Pancreas (tissue), 10 donors: ENCODE measurements at regions not wholly inside any gene's neighbourhood (a gene's known extent, or its start where the extent isn't known, plus 50 kb on each side); places are given as distances from the start of the nearest gene placed in this dataset.
A peak's percentile ranks its signal among the peaks of the same experiment; 100 is the strongest.
"Not testable (repeated sequence)": the region's sequence is repeated elsewhere in the genome, so short reads cannot be mapped to it uniquely, and the experiment has no call there.

Experiments used
- ATAC-seq, 4 donors: fragments of 200-7000 bp; cut with Tn5 transposase; one replicate each; pipeline versions ENCODE4 v1.8.0 to v1.9.1; 2020; ENCODE audit warnings: mild to moderate bottlenecking in 4 of 4, moderate library complexity in 4 of 4
- DNase-seq, 6 donors: peaks; one replicate each; pipeline ENCODE4 v3.0.0-alpha.2; 2020
- FAIRE-seq: peaks from 2 replicates; lab custom pipeline; 2012; peaks lifted over from hg19 to GRCh38; lab: Jason Lieb, UNC
- H3K27ac ChIP-seq, 4 donors: fragments of 200-600 bp; sonication (generic); 1 replicate in 3 of 4; 2 replicates in 1 of 4; pipeline versions ENCODE4 v1.5.0 to v1.8.0; 2020
- H3K27me3 ChIP-seq, 4 donors: fragments of 200-600 bp; one replicate each; pipeline ENCODE4 v1.8.0; 2021
- H3K36me3 ChIP-seq, 3 donors: fragments of 200-600 bp; sonication (generic) in 1 of 3; one replicate each; pipeline versions ENCODE4 v1.5.0 to v1.8.0; 2020 to 2021
- H3K4me1 ChIP-seq, 3 donors: fragments of 200-600 bp; one replicate each; pipeline ENCODE4 v1.8.0; 2021
- H3K4me3 ChIP-seq, 4 donors: fragments of 200-600 bp; sonication (generic) in 2 of 4; one replicate each; pipeline versions ENCODE4 v1.5.0 to v1.8.0; 2020 to 2021
- H3K9me3 ChIP-seq, 4 donors: fragments of 200-600 bp; one replicate each; pipeline ENCODE4 v1.8.0; 2021
- CTCF ChIP-seq, 4 donors: fragments of 200-600 bp; sonication (generic) in 3 of 4; IDR thresholded peaks; one replicate each; pipeline versions ENCODE4 v1.5.0 to v1.8.0; 2021; ENCODE audit warnings: antibody characterized with exemption in 4 of 4
- WGBS, 2 donors: extraction: QIAGEN DNeasy Blood & Tissue Kit; methylation state at CpG; one replicate each; pipeline ENCODE4 v1.1.7; 2013; 5-methylcytosine and 5-hydroxymethylcytosine counted together
- intact Hi-C, 3 donors: fragments of 100-400 bp; cut with DNase I; formaldehyde crosslinking; loops; one replicate each; pipeline versions ENCODE4 v1.11.1 to v1.14.2; 2022
- donor health status: healthy with polysubstance abuse.
- donor health status: DM: no; HTN: no; CAD: no; lungs with moderate emphysema.
- donor health status: DM: no; HTN: no; CAD: no.
- donor health status: control.
- donor health status: control.
- donor health status: Bipolar disorder and iron deficiency.
- donor health status: DM: yes; HTN: yes; CAD: no.
- donor health status: DM: no; HTN: no; CAD: no.
- donor health status: DM: no; HTN: no; CAD: no.
- donor health status: DM: yes; HTN: yes; CAD: no.

- peak in 1 of 6 donors; percentile 61 for DNase-seq
- no peaks in the 10 kb centered on the region for H3K36me3 ChIP-seq
- WGBS, 2 donors = 1 to 2% methylated on average over 46 to 68 of the region's 69 CpGs
- intact Hi-C loops = no loop called here
- FAIRE-seq = no peak
- H3K4me1 ChIP-seq = no peaks in the 10 kb centered on the region
- H3K27ac ChIP-seq = no peak overlapping the region
- TF ChIP-seq CTCF (IDR thresholded peaks at IDR 0.05) = no peak
- H3K9me3 ChIP-seq = no peaks in the 10 kb centered on the region
- H3K4me3 ChIP-seq = peak overlapping the region in 1 of 4 donors; percentile 18
- H3K27me3 ChIP-seq = peaks cover 0 to 6% (median 2%) of the 10 kb centered on the region in 4 donors
- peak in 1 of 4 donors; percentile 51 for ATAC-seq
These were observed 157.0 kb downstream of the BRD1 start for GRCh38 chr22:49670456-49671330.

- H3K36me3 ChIP-seq, intact Hi-C loops, H3K9me3 ChIP-seq, H3K27me3 ChIP-seq, H3K4me1 ChIP-seq, ATAC-seq, H3K27ac ChIP-seq, FAIRE-seq: not testable (repeated sequence)
- DNase-seq = peak in 1 of 6 donors; percentile 55
- 3 to 6% methylated on average over 19 to 33 of the region's 33 CpGs for WGBS, 2 donors
- peak overlapping the region in 1 of 4 donors; percentile 18 for H3K4me3 ChIP-seq
These were observed 157.7 kb downstream of the BRD1 start for GRCh38 chr22:49669969-49670455.

GRCh38 chr22:49669427-49669968 lies 158.2 kb downstream of the BRD1 start:
- H3K4me3 ChIP-seq, H3K4me1 ChIP-seq, FAIRE-seq, ATAC-seq, H3K36me3 ChIP-seq, intact Hi-C loops, H3K27ac ChIP-seq, H3K27me3 ChIP-seq, H3K9me3 ChIP-seq, DNase-seq: not testable (repeated sequence)
- 47 to 83% methylated on average over 1 of the region's 1 CpG for WGBS, 2 donors

- 81 to 86% methylated on average over 19 of the region's 19 CpGs for whole genome bisulfite sequencing, 2 donors
- TF ChIP-seq CTCF (IDR thresholded peaks at IDR 0.05) = no peak
- FAIRE-seq (no peak), ATAC-seq (no peak), DNase-seq (no peak)
- Histone ChIP-seq H3K36me3 (no peaks in the 10 kb centered on the region), H3K9me3 (no peaks in the 10 kb centered on the region), H3K27ac (no peak overlapping the region), H3K4me3 (no peak overlapping the region), H3K27me3 (peaks cover 0 to 6% (median 2%) of the 10 kb centered on the region in 4 donors), H3K4me1 (no peaks in the 10 kb centered on the region)
- intact Hi-C loops = no loop called here
These were observed 159.3 kb downstream of the BRD1 start for GRCh38 chr22:49668402-49668801.

GRCh38 chr22:49667236-49667635 lies 160.4 kb downstream of the BRD1 start:
- Histone ChIP-seq H3K9me3 (no peaks in the 10 kb centered on the region), H3K4me1 (no peaks in the 10 kb centered on the region), H3K4me3 (no peak overlapping the region), H3K36me3 (no peaks in the 10 kb centered on the region), H3K27ac (no peak overlapping the region), H3K27me3 (peaks cover 0 to 8% (median 3%) of the 10 kb centered on the region in 4 donors)
- no peak for DNase-seq
- no peak for ATAC-seq
- 39 to 46% methylated on average over 13 of the region's 13 CpGs for WGBS, 2 donors
- intact Hi-C loops = no loop called here
- FAIRE-seq = no peak
- no peak for TF ChIP-seq CTCF (IDR thresholded peaks at IDR 0.05)
